ENCODE measurements at regions not wholly inside any gene's neighbourhood (a gene's known extent, or its start where the extent isn't known, plus 50 kb on each side); places are given as distances from the start of the nearest gene placed in this dataset.

GRCh38 chr7:153920126-153920525 lies 132.1 kb upstream of the DPP6 start:
- TF ChIP-seq CTCF (IDR thresholded peaks at IDR 0.05): no peak

GRCh38 chr7:153920897-153921296 lies 131.3 kb upstream of the DPP6 start:
- no peak overlapping the region for H3K4me2 ChIP-seq (replicated peaks; ENCODE audit: extremely low read depth, low read length, poor library complexity, severe bottlenecking)
- no peaks in the 10 kb centered on the region for H4K20me1 ChIP-seq (ENCODE audit: insufficient read depth, low read length)
- H2AFZ ChIP-seq (ENCODE audit: insufficient read depth, low read depth, low read length, poor library complexity, severe bottlenecking): no peak overlapping the region
- Mint-ChIP-seq H3K4me1 (no peaks in the 10 kb centered on the region), H3K27ac (no peak overlapping the region), H3K36me3 (no peaks in the 10 kb centered on the region), H3K4me3 (no peak overlapping the region), H3K27me3 (ENCODE audit: low read depth in 3 of 3) (peaks cover 0 to 1% (median 0%) of the 10 kb centered on the region in 3 donors), H3K9me3 (peaks cover 5 to 32% (median 11%) of the 10 kb centered on the region in 7 donors)
- H3K4me1 ChIP-seq (ENCODE audit: control insufficient read depth in 1 of 2, insufficient read depth in 2 of 2, low read length in 2 of 2): no peaks in the 10 kb centered on the region
- 66% methylated on average over 2 of the region's 5 CpGs for WGBS (ENCODE audit: insufficient coverage)
- H3K9ac ChIP-seq (ENCODE audit: insufficient read depth, low read length, poor library complexity, severe bottlenecking): no peak overlapping the region
- DNase-seq: no peak
- no peak overlapping the region for H3K27ac ChIP-seq (ENCODE audit: low read depth in 1 of 2, low read length in 2 of 2)
- H3K9me3 ChIP-seq (replicated peaks in 1 of 2; ENCODE audit: control insufficient read depth in 1 of 2, insufficient read depth in 1 of 2, low read length in 2 of 2): peaks cover 17 to 19% of the 10 kb centered on the region in 2 donors
- intact Hi-C loops (cut with micrococcal nuclease): no loop called here
- no peak for TF ChIP-seq CTCF (IDR thresholded peaks at IDR 0.05)
- no peaks in the 10 kb centered on the region for H3K27me3 ChIP-seq (ENCODE audit: control insufficient read depth in 2 of 2, insufficient read depth in 2 of 2, low read length in 2 of 2)
- H3K79me2 ChIP-seq (ENCODE audit: insufficient read depth, low read length): no peaks in the 10 kb centered on the region
- H3K36me3 ChIP-seq (replicated peaks in 1 of 2; ENCODE audit: control insufficient read depth in 1 of 2, insufficient read depth in 2 of 2, low read length in 2 of 2): no peaks in the 10 kb centered on the region
- no peak overlapping the region for H3K4me3 ChIP-seq (replicated peaks in 1 of 3; ENCODE audit: low read depth in 2 of 3, low read length in 3 of 3)

More at GRCh38 chr7:153920126-153920525, 132.1 kb upstream of the DPP6 start:
- DNase-seq: no peak
- intact Hi-C loops (cut with micrococcal nuclease): no loop called here
- Histone ChIP-seq H3K9ac (ENCODE audit: insufficient read depth, low read length, poor library complexity, severe bottlenecking) (no peak overlapping the region), H3K27ac (ENCODE audit: low read depth in 1 of 2, low read length in 2 of 2) (no peak overlapping the region), H2AFZ (ENCODE audit: insufficient read depth, low read depth, low read length, poor library complexity, severe bottlenecking) (no peak overlapping the region), H3K79me2 (ENCODE audit: insufficient read depth, low read length) (no peaks in the 10 kb centered on the region), H3K4me1 (ENCODE audit: control insufficient read depth in 1 of 2, insufficient read depth in 2 of 2, low read length in 2 of 2) (no peaks in the 10 kb centered on the region), H4K20me1 (ENCODE audit: insufficient read depth, low read length) (no peaks in the 10 kb centered on the region), H3K36me3 (replicated peaks in 1 of 2; ENCODE audit: control insufficient read depth in 1 of 2, insufficient read depth in 2 of 2, low read length in 2 of 2) (no peaks in the 10 kb centered on the region), H3K4me3 (replicated peaks in 1 of 3; ENCODE audit: low read depth in 2 of 3, low read length in 3 of 3) (no peak overlapping the region), H3K9me3 (replicated peaks in 1 of 2; ENCODE audit: control insufficient read depth in 1 of 2, insufficient read depth in 1 of 2, low read length in 2 of 2) (peaks cover 13 to 14% of the 10 kb centered on the region in 2 donors), H3K4me2 (replicated peaks; ENCODE audit: extremely low read depth, low read length, poor library complexity, severe bottlenecking) (no peak overlapping the region), H3K27me3 (ENCODE audit: control insufficient read depth in 2 of 2, insufficient read depth in 2 of 2, low read length in 2 of 2) (no peaks in the 10 kb centered on the region)
- 93% methylated on average over 3 of the region's 5 CpGs for WGBS (ENCODE audit: insufficient coverage)
- H3K4me3 Mint-ChIP-seq: no peak overlapping the region
- peaks cover 5 to 27% (median 11%) of the 10 kb centered on the region in 7 donors for H3K9me3 Mint-ChIP-seq
- H3K36me3 Mint-ChIP-seq: no peaks in the 10 kb centered on the region
- H3K27me3 Mint-ChIP-seq (ENCODE audit: low read depth in 3 of 3): peaks cover 0 to 1% (median 0%) of the 10 kb centered on the region in 3 donors
- H3K27ac Mint-ChIP-seq: no peak overlapping the region
- H3K4me1 Mint-ChIP-seq: no peaks in the 10 kb centered on the region

Measured in CD14-positive monocyte (primary cell).